Osteocyte (in vitro differentiated cells): ENCODE measurements at regions not wholly inside any gene's neighbourhood (a gene's known extent, or its start where the extent isn't known, plus 50 kb on each side); places are given as distances from the start of the nearest gene placed in this dataset.

Experiments used
- DNase-seq: peaks from one replicate; pipeline ENCODE4 v3.0.0; 2021; ENCODE audit warnings: mixed read lengths; ENCODE audit not compliant: unreplicated experiment; ENCODE audit errors: extremely low spot score
- H3K27ac Mint-ChIP-seq: one replicate; pipeline ENCODE4 v1.8.0; 2021; ENCODE audit warnings: mild to moderate bottlenecking, mixed read lengths; ENCODE audit not compliant: unreplicated experiment
- H3K27me3 Mint-ChIP-seq: one replicate; pipeline ENCODE4 v1.8.0; 2021; ENCODE audit warnings: mixed read lengths; ENCODE audit not compliant: unreplicated experiment
- H3K36me3 Mint-ChIP-seq: one replicate; pipeline ENCODE4 v1.8.0; 2021; ENCODE audit warnings: mixed read lengths; ENCODE audit not compliant: unreplicated experiment
- H3K4me1 Mint-ChIP-seq: one replicate; pipeline ENCODE4 v1.8.0; 2021; ENCODE audit warnings: mixed read lengths; ENCODE audit not compliant: unreplicated experiment
- H3K4me3 Mint-ChIP-seq: one replicate; pipeline ENCODE4 v1.8.0; 2021; ENCODE audit warnings: mild to moderate bottlenecking, moderate library complexity, mixed read lengths; ENCODE audit not compliant: unreplicated experiment
- H3K9me3 Mint-ChIP-seq: one replicate; pipeline ENCODE4 v1.8.0; 2021; ENCODE audit warnings: mixed read lengths; ENCODE audit not compliant: unreplicated experiment
- TF ChIP-seq, protein P1 (sequence below): fragments of 200-600 bp; sonication (generic); IDR thresholded peaks from 2 replicates; pipeline ENCODE4 v1.5.0; 2021; ENCODE audit warnings: antibody characterized with exemption, mild to moderate bottlenecking, moderate library complexity

DNA sequence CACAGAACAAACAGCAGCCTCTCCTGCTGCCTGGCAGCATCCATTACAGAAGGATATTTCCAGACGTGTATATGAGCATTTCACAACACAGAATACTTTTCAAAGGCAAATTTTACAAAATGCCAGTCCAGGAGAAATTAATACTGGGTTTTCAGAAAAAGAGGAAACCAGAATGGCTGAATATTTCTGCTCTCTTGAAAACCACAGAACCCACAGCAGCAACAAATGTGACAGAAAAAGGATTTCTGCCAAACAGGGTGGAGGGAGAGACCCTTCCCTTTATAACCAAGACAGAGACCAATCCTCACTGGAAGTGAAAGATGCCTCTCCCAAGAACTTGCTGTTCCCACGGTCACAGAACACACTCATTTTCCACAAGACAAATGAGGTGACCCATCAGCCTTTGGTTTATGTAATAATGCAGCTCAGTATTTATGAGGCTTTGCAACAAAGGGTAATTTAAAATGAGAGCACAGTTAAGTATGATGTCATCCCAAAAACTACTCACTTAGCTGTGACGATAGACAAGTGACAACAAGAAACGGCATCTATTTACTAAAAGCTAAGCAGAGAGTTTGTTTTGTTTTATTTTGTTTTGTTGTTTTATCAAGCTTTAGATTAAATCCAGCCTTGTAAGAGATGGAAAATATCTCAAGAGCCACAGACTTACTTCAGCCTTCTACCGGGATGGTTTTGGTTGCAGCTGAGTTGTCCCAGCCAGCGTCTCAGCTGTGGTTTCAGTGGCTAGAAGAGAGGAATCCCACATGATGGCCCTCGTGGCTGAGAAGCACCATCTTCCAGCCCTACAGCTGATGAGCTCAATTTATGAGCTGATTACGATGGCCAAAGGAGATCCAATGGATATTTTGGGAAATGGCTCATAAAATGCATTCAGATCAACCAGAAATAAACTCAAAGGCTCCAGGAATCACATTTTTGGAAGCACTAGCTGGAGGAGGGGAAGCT lies 249.3 kb upstream of the AGAP1 start:
- H3K36me3 Mint-ChIP-seq, result no peaks in the 10 kb centered on the region
- H3K27ac Mint-ChIP-seq, result no peak overlapping the region
- no peaks in the 10 kb centered on the region for H3K27me3 Mint-ChIP-seq
- H3K4me1 Mint-ChIP-seq, result no peaks in the 10 kb centered on the region
- peaks cover under 1% of the 10 kb centered on the region for H3K9me3 Mint-ChIP-seq
- TF ChIP-seq, protein P1, sequence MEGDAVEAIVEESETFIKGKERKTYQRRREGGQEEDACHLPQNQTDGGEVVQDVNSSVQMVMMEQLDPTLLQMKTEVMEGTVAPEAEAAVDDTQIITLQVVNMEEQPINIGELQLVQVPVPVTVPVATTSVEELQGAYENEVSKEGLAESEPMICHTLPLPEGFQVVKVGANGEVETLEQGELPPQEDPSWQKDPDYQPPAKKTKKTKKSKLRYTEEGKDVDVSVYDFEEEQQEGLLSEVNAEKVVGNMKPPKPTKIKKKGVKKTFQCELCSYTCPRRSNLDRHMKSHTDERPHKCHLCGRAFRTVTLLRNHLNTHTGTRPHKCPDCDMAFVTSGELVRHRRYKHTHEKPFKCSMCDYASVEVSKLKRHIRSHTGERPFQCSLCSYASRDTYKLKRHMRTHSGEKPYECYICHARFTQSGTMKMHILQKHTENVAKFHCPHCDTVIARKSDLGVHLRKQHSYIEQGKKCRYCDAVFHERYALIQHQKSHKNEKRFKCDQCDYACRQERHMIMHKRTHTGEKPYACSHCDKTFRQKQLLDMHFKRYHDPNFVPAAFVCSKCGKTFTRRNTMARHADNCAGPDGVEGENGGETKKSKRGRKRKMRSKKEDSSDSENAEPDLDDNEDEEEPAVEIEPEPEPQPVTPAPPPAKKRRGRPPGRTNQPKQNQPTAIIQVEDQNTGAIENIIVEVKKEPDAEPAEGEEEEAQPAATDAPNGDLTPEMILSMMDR, result no peak
- no peak overlapping the region for H3K4me3 Mint-ChIP-seq
- DNase-seq, result no peak

DNA sequence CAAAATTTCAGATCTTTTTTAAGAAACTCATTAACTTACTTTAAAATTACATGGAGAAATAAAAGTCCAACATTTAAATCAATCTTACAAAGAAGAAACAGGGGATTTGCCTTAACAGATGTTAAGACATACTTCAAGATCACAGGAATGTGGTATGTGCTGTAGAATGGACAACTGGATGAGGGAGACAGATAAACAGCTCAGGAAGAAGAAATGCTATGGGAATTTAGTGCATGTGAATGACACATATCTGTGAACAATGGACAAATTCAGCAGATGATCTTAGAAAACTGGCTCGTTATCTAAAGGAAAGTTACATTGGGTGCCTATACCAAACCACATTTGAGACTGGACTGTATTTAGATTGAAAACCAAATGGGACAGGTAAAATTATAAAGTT lies 246.8 kb upstream of the AGAP1 start:
- Mint-ChIP-seq H3K27ac (no peak overlapping the region), H3K9me3 (peaks cover 4% of the 10 kb centered on the region), H3K27me3 (peaks cover 3% of the 10 kb centered on the region), H3K4me1 (no peaks in the 10 kb centered on the region), H3K4me3 (no peak overlapping the region), H3K36me3 (no peaks in the 10 kb centered on the region)
- TF ChIP-seq, protein P1, result no peak
- no peak for DNase-seq

DNA sequence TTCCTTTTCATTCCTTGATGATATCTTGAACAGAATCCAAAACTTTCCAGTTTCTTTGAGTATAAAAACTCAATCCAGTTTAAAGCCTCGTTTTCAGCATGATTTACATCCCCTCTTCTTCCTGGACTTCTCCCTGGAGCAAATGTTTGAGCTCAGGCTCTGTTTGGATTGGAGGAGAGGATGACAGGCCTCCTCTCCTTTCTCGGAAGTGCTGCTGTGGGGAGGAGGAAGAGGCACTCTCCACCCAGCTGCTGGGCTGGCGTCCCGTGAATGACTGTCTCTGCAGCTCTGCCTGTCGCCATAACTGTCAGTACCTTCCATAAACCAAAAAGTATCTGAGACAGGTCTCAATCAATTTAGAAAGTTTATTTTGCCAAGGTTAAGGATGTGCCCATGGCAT lies 238.2 kb upstream of the AGAP1 start:
- no peak for DNase-seq
- no peaks in the 10 kb centered on the region for H3K9me3 Mint-ChIP-seq
- TF ChIP-seq, protein P1, result no peak
- peaks cover 16% of the 10 kb centered on the region for H3K27me3 Mint-ChIP-seq
- H3K27ac Mint-ChIP-seq, result no peak overlapping the region
- H3K4me3 Mint-ChIP-seq, result no peak overlapping the region
- H3K36me3 Mint-ChIP-seq, result no peaks in the 10 kb centered on the region
- H3K4me1 Mint-ChIP-seq, result no peaks in the 10 kb centered on the region

DNA sequence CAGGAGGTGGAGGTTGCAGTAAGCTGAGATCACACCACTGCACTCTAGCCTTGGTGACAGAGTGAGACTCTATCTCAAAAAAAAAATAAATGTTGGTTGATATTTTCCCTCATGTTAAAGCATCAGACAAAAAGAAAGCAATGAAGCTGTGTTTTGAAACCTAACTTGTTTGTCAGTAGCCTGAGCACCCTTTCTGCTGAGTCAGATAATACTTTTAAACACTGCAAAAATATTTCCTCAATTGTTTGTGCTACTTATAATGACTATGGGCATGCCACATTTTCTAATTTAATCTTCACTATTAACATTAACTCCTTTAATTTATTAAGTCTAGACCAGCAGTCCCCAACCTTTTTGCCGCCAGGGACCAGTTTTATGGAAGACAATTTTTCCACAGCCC lies 236.3 kb upstream of the AGAP1 start:
- DNase-seq, result no peak
- Mint-ChIP-seq H3K4me1 (no peaks in the 10 kb centered on the region), H3K4me3 (no peak overlapping the region), H3K27ac (no peak overlapping the region), H3K9me3 (no peaks in the 10 kb centered on the region), H3K36me3 (no peaks in the 10 kb centered on the region), H3K27me3 (peaks cover 13% of the 10 kb centered on the region)
- TF ChIP-seq, protein P1, result no peak

- Mint-ChIP-seq H3K9me3 (no peaks in the 10 kb centered on the region), H3K27ac (peak overlapping the region; percentile 17), H3K27me3 (no peaks in the 10 kb centered on the region), H3K4me3 (no peak overlapping the region), H3K4me1 (peaks cover 18% of the 10 kb centered on the region), H3K36me3 (no peaks in the 10 kb centered on the region)
- DNase-seq, result no peak
- TF ChIP-seq, protein P1, result no peak
Observed at GRCh38 chr2:235262750-235263149, 231.1 kb upstream of the AGAP1 start.
